Activated CD4-positive, alpha-beta T cell treated with anti-CD3 and anti-CD28 coated beads for 4 hours (primary cell): ENCODE measurements at regions not wholly inside any gene's neighbourhood (a gene's known extent, or its start where the extent isn't known, plus 50 kb on each side); places are given as distances from the start of the nearest gene placed in this dataset.

Experiments
- DNase-seq, 2 donors: peaks; one replicate each; pipeline ENCODE4 v3.0.0-alpha.2; 2020

DNA sequence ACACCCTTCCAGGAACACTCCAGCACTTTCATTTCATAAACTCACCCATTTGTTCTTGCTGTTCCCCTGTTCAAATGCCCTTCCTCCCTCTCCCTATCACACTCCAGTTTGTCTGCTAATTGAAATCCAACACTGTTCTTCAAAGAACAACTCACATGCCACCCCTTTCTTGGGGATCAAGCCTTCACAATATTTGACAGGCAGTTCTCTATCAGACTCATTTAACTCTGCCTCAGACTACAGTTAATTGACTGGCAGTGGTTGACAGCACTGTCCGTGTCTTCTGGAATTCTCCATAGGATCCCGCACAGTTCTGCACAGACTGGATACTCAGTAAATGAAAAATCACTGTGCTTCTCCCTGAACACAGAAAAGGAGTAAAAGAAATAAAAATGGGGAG, 87.8 kb downstream of the PMP22 start:
- DNase-seq, result no peak

DNA sequence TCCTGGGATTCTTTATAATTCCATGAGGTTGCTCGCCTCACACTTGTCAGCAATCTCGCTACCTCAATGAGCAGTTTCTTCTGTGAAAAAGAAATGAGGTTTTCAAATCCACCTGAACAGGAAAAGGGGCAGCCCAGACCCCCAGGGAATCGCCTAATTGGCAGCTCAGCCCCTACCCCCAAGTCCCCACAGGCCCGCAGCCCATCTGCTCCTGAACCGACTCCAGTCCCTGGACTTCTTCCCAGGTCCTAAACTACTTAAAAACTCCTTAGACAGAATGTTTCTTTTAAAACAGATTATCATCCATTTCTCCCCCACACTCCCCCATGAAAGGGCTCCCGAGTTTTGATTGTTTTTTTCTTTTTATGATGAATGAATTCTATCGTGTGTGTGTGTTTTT, 89.8 kb downstream of the PMP22 start:
- DNase-seq, result no peak

DNA sequence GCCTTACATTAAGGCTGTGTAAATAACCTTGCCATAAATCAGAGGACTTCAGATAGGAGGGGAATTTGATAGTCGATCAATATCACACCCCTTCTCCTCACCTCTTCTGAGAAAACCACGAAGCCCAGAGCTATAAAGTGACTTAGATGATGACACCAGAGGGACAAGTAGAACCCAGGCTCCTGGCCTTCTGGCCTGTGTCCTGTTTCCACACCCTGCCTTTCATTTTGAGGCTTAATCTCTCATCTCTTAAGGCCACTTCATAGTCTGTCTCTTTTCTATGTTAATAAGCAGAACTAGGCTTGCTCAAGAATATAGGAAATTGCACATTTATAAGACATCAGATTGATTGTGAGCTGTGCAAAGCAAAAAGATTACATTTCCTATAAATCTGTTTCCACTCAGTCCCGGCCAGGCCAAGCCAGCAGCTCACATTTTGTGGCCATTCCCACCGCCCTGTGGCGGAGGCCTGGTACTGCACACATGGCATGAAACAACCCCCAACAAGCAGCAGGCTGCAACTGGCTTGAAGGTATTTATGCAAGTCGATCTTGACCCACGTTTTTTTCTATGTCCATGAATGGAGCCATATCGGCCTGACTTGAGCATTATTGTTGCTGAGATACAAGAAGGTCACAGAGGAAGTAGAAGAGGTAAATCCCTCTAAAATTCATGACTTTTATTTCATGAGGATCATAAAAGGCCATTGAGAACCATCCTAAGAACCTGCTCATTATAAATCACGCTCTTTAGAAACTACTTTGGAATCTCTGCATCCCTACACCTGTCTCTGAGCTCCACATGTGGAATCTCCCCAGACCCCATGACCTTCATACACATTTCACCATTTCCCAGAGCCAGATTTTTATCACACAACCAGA, 93.7 kb downstream of the PMP22 start:
- no peak for DNase-seq

DNA sequence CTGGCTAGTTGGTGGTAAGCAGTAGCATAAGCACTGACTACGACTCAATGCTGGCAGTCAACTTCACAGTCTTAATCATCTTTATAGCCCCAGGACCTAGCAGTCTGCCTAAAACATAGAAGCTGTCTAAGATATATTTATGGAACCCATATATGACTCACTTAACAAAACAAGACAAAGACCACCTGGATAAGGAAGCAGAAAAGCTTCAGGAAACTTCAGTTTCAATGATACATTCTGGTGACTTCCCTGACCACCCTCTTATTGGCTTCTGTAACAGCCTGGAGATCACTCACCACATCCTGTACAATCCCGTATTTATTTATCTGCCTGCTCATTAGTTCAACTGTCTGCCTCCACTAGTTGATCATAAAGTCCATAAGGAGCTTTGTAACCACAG, 95.5 kb downstream of the PMP22 start:
- no peak for DNase-seq

DNA sequence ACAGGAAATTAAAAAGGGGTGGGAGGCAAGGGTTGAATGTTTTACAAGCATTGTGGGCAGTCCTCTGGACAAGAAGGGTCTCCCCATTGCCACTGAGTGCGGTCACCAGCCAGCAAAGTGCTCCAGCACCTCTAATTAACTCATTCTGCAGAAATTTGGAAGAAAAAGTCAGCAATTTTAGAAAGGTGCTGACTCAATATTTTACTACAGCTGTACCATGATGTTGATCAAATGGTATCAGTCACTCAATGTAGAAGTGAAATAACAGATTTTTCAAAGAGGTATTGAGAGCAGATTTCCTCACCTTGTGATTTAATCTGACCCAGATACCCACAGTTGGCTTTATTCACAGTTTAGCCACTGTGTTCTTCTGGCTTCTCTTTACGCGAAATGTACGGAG, 96.7 kb downstream of the PMP22 start:
- DNase-seq, result no peak

DNA sequence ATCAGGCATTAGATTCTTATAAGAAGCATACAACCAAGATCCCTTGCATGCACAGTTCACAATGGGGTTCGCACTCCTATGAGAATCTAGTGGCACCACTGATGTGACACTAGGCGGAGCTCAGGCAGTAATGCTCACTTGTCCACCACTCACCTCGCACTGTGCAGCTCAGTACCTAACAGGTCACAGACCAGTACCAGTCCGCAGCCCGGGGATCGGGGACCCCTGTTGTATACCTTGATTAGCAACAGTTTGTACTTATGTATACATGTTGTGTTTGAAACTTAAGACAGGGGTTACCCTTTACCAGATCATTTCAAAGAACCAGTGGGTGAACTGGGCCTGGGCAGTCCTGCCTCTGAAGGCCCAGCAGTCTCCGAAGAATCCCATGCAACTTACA, 103.7 kb downstream of the PMP22 start:
- DNase-seq, result no peak

DNA sequence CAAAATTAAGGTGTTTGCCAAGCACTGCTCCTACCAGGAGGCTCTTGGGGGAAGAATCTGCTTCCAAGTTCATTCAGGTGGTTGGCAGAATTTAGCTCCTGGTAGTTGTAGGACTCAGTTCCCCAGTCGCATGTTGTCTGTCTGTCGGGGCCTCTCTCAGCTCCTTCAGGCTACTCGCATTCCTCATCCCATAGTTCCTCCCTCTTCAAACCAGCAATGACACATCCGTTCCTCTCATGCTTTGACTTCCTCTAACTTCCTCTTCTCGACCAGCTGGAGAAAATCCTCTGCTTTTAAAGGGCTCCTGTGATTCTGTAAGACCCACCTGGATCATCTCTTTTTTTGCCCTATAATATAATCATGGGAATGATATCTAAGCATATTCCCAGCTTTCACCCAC, 108.1 kb downstream of the PMP22 start:
- no peak for DNase-seq

DNA sequence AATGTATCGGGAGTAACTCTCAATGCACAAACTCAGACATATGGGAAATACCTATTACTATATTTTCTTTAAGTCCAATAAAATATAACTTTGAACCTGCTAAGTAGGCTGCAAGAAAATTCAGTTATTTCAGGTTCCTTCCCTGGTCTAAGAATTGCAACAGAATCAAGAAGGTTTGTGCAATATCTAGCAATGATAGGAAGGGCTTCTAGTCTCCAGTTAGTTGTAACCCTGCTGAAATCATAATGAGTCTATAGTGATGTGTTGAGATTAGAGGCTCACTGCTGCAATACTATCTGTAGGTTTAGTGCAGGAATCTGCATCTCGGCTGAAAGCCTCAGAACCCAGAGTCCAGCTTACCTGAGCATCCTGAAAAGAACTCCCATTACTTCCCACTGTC, 110.5 kb downstream of the PMP22 start:
- DNase-seq, result no peak

DNA sequence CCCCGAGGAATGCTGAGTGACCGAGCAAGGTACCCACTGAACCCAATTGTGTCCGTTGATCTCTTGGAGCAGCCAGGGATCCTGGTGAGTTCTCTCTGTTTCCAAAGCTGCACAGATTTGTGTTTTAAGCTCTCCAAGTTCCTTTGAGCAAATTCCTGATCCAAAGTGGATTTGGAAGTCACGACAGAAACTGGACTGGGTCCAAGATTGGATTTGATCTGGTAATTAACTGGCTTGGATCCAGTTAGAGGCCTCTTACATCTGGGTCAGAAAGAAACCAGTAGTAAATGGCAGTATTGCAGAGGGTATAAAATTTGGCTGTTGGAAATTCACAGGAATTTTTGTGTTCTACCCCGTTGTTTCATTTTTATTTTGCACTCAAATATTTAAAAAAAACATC, 119.5 kb downstream of the PMP22 start:
- no peak for DNase-seq

DNA sequence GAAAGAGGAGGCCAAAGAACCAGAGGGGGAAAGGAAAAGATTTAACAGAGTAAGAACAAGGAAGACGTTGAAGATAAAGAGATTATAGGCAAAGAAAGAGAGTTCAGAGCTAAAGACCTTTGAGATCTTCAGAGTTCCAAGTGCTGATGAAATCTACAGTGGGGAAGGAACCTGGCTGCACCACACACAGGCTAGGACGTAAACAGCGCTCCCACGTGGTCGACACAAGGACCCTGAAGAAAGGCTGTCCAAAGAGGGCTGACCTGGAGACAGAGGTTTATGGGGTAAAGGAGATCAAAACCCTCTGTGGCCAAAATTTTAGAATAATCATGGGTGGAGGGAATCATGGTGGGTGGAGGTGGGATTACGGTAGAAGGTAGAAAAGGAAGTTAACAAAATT, 121.6 kb downstream of the PMP22 start:
- DNase-seq, result no peak

DNA sequence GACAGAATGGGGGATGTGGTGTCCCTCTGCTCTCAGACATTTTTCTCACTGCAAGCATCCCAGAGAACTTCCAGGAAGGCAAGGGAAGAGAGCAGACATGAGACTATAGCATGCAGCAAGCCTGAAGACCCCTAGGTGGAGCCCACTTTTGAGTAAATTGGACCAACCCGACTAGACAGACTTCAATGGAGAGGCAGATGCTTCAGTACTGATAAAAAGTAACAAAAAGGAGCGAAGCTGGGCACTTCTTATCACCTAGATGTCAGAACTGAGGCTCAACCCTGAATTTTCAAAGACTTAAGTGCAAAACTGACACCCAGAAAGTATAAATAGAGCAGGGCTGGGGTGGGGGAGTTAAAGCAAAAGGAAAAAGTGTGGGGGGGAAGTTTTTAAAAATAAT, 130.8 kb downstream of the PMP22 start:
- DNase-seq, result no peak

DNA sequence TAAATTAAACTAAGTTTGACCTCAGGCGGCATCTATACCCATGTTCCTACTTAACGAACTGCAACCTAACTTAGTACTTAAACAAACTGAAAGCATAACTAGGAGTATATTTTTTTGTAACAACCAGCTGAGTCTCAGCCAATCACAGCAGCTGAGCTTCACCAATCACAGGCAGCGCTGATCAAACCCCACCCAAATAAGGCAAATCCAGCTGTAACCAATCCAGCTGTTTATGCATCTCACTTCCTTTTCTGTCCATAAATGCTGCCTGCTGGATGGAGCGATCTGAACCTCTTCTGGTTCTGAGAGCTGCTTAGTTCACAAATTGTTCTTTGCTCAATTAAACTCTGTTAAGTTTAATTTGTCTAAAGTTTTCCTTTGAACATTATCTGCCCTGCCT, 131.3 kb downstream of the PMP22 start:
- DNase-seq, result no peak

DNA sequence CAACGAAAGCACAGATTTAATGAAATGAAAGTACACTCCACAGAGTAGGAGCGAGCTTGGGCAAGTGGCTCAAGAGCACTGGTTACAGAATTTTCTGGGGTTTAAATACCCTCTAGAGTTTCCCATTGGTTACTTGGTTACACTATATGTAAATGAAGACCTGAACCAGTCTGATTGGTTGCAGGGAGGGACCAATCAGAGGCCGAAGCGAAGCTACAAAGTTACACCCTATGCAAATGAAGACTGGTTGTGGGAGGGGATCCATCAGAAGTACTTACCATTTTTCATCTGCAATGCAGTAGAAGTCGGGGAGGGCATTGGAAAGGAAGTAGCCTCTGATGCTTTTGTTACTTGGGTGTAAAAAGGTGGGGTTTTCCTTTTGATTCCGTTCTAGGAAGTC, 132.0 kb downstream of the PMP22 start:
- DNase-seq, result no peak

DNA sequence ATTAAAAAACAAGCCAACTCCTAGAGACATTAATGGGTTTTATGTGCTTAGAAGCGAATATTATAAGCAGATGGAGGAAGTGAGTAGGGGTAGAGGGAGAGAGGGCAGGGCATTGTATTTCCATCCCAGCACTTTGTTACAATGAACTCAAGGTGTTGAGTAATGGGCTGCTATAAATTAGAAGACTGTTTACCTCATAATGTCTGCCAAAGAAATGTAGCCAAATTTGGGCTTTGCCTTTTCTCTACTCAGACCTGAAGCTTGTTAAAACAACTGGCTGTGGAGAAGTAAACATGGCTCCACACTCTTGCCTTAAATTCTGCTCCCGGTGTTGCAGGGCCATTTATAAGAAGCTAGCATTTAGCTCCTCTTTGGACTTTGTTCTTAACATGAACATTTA, 134.7 kb downstream of the PMP22 start:
- DNase-seq, result no peak

DNA sequence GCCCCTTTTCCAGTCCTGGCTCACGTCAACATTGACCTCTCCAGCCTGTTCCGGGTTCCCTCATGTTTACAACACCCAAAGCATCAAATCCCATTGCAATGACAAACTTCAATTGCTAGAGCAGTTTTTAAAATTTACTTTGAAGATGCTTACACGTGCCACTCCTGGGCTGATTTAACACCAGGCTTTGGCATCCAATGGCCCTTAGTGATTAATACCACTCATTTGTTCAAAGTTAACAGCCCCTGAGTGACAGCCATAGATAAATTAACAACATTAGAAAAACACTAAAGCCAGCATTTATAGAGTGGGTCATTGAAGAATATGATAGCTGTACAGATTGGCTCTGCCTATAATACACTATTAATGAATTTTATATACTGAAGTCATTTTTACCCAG, 135.1 kb downstream of the PMP22 start:
- DNase-seq, result no peak

DNA sequence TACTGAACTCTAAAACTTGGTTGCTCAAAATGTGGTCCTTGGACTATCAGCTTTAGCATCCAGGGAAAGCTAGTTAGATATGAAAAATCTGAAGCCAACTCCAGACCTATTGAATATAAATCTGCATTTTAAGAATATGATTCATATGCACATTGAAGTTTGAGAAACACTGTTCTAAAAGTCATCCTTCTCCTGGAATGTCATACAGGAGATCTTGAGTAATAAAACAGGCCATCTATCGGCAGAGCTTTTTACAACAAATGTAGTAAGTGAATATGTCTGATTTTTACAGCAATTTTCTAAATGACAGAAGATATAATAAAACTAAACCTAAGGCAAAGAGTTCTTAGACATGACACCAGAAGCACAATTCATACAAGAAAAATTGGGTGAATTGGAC, 140.4 kb downstream of the PMP22 start:
- DNase-seq, result no peak

DNA sequence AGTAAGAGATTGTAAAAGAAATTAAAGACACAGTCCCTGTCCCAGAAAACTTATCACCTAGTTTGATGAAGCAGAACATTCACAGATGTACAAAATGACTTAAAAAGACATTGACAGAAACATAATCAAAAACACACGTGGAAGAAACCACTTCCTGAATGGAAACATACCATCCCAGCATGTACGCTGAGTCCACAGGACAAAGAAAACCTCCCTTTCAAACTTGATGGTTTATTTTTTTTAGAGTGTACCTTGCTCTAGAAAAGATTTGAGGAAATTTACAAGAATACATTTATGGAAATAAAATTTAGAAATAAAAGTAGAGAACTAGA, 140.9 kb downstream of the PMP22 start:
- no peak for DNase-seq

DNA sequence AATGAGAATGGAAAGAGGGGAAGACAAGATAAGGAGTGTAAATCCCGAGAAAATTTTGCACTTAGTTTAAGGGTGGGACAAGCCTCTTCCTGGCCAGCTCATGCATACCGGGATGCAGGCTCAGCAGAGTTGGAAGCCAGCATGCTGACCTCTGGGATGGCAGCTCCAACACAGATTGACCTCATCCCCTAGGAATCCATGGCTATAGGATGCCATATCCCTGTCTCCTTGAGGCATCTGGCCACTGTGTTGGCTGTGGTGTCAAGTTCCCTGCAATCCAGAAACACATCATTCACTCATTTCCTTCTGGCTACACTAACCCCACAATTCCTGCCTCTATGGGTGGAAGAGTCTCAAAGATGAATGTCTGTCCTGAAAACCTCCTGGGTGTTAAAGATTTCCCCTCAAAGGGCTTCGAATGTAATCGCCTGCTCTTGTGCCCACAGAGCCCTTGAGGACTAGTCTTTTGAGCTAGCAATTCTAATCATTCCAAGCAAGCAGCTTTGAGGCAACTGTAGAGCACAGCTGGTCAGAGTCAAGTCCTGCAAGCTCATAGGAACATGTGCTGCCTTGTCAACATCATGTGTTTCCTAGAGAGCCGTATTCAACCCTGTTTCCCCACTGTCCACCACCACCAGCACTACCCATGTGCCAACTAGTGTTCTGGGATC, 141.4 kb downstream of the PMP22 start:
- DNase-seq, result no peak

DNA sequence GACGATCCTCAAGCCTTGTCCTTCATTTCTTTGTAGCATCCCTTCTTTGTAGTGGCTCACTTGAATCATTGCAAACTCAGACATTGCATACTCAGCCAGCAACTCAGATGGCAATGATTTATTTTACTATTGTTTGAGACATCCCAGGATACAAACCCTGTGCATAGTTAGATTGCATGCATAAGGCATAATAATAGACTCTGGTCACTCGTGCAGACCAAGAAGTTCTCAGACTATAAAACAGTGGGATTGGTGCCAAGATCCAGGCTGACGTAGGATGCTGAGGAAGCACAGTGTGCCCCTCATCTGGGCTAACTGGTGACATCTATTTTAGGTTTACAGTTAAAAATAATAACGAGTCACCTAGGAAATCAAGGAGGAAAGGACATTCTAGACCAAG, 142.3 kb downstream of the PMP22 start:
- no peak for DNase-seq

DNA sequence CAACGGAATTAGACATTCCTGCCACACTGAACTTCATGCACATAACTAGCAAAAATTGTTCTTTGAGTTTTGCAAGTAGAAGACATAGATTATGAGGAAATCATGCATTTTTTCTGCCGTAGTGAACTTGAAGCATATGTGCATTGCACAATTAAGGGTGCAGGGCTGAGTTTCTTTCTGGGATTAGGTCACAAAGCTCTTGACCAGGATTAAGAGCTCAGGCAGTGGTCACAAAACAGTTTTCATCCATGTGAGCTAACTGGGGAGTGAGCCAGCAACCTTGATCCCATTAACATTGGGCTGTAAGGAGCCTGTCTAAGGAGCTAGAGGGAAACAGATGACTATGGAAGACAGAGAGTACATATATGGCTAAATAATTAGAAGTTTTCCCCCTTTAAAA, 143.7 kb downstream of the PMP22 start:
- DNase-seq, result no peak

DNA sequence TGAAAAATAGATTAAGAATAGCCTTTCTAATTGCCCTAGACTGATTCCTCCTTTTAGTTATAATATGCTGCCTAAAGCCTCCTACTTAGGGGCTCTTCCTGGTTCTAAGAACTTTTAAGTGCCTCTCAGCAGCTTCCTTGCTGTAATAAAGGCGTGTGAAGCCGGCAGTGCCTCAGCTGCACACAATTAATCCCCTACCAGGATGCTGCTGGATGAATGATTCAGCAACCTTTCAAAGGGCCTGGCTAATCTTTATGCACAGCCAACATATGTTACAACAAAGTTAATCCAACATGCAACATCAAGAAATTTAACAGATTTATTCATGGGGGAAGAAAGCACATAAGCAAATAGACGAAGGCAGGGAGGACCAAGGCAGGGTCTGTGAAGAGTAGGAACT, 145.2 kb downstream of the PMP22 start:
- DNase-seq, result no peak

DNA sequence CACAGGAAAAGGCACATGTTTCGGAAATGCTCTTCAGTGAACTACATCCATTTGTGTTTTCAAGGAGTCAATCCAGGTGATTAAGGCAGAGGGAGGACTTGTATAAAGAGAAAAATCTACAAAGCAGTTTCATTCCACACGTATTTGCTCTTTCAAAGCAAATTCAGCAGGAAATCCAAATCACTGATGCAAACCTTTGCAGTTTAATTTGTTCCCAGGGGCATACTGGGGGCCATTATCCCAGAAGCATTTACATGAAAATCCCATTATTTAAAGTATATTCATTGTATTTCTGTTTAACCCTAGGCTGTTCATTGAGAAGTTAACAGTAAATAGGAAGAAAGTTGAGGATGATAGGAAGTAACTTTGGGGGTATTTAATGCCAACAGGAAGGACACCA, 147.9 kb downstream of the PMP22 start:
- DNase-seq, result no peak

DNA sequence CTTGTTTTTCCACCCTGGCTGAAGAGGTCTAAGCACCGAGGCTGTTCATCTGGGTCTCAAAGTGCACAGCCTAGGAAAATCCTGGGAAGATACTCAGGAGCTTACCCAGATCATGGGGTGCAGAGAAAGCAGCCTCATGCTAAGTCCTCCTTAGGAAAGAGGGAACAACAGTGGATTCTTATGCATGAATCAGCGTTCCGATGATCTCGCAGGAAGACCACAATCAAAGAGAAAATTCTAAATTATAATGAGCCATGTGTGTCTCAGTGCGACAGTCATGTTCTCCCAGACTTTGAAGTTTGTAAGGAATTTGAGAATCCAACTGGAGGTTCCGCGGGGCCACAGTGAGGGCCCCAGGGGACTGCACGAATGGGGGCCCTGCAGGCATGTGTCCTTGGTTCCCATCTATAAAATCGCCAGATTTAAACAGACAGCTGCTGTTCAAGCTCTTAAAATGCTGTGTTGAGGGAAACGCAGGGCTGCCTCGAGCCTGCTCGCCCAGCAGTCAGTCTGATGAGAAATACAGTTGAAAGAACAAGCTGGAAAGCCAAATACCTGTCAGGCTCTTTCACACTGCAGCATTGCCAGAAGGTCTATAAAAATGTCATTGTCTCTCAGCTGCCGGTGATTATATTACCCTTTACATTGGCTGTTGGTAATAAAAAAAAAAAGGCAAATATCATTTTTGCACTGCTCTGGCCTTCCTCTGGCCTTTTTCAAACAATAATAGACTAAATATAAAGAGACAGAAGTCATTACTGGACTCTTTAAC, 152.1 kb downstream of the PMP22 start:
- no peak for DNase-seq

DNA sequence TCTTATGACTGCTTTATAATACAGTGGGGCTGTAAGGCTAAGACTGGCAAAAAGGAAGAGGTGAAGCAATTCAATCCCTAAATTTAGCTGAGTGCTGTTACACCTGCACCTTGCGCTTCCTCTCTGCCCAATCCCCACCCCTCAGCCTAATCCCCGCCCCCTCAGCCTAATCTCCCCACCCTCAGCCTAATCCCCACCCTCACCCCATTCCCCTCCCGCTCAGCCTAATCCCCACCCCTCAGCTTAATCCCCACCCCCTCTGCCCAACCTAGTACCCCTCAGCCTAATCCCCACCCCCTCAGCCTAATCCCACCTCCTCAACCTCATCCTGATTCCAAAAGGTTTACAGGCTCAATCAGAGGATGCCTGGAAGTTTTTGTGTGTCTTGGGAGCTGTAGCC, 155.5 kb downstream of the PMP22 start:
- no peak for DNase-seq
